PFSK-1 (cell line): ENCODE measurements at regions not wholly inside any gene's neighbourhood (a gene's known extent, or its start where the extent isn't known, plus 50 kb on each side); places are given as distances from the start of the nearest gene placed in this dataset.

Experiments
- FOXP2 ChIP-seq: optimal IDR thresholded peaks from 2 replicates; pipeline ENCODE3; 2011; ENCODE audit warnings: borderline replicate concordance, control low read depth, inconsistent platforms; ENCODE audit not compliant: insufficient read depth; ENCODE audit errors: extremely low read length, extremely low read depth
- POLR2AphosphoS5 ChIP-seq: IDR thresholded peaks from 2 replicates; pipeline ENCODE4 v1.6.1; 2012; ENCODE audit warnings: low read depth, mild to moderate bottlenecking, control low read depth, low read length, moderate library complexity
- SIN3A ChIP-seq: IDR thresholded peaks from 2 replicates; pipeline ENCODE4 v1.6.1; 2012; ENCODE audit warnings: mild to moderate bottlenecking, low read length, moderate library complexity, borderline replicate concordance; ENCODE audit not compliant: insufficient read depth
- TAF1 ChIP-seq: IDR thresholded peaks from 2 replicates; pipeline ENCODE4 v1.6.1; 2012; ENCODE audit warnings: low read length, control low read depth, borderline replicate concordance; ENCODE audit not compliant: insufficient read depth
- TF ChIP-seq, protein P1 (sequence below), 2 experiments: IDR thresholded peaks; 2 replicates each; pipeline versions ENCODE4 v1.6.1 to v1.8.0; 2011 to 2012; ENCODE audit warnings: low read depth in 2 of 2, low read length in 2 of 2, control low read depth in 1 of 2, inconsistent platforms in 1 of 2, mild to moderate bottlenecking in 1 of 2, moderate library complexity in 1 of 2; ENCODE audit not compliant: insufficient read depth in 1 of 2

- TF ChIP-seq FOXP2, result no peak
- TF ChIP-seq TAF1, result no peak
- TF ChIP-seq, protein P1, sequence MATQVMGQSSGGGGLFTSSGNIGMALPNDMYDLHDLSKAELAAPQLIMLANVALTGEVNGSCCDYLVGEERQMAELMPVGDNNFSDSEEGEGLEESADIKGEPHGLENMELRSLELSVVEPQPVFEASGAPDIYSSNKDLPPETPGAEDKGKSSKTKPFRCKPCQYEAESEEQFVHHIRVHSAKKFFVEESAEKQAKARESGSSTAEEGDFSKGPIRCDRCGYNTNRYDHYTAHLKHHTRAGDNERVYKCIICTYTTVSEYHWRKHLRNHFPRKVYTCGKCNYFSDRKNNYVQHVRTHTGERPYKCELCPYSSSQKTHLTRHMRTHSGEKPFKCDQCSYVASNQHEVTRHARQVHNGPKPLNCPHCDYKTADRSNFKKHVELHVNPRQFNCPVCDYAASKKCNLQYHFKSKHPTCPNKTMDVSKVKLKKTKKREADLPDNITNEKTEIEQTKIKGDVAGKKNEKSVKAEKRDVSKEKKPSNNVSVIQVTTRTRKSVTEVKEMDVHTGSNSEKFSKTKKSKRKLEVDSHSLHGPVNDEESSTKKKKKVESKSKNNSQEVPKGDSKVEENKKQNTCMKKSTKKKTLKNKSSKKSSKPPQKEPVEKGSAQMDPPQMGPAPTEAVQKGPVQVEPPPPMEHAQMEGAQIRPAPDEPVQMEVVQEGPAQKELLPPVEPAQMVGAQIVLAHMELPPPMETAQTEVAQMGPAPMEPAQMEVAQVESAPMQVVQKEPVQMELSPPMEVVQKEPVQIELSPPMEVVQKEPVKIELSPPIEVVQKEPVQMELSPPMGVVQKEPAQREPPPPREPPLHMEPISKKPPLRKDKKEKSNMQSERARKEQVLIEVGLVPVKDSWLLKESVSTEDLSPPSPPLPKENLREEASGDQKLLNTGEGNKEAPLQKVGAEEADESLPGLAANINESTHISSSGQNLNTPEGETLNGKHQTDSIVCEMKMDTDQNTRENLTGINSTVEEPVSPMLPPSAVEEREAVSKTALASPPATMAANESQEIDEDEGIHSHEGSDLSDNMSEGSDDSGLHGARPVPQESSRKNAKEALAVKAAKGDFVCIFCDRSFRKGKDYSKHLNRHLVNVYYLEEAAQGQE (IDR thresholded peaks at IDR 0.05; ENCODE audit: insufficient read depth in 1 of 2, low read depth in 2 of 2, low read length in 2 of 2), result no peak
- TF ChIP-seq SIN3A, result no peak
- TF ChIP-seq POLR2AphosphoS5, result no peak
Observed at GRCh38 chr5:73352243-73352642, 96.3 kb downstream of the FOXD1 start.

DNA sequence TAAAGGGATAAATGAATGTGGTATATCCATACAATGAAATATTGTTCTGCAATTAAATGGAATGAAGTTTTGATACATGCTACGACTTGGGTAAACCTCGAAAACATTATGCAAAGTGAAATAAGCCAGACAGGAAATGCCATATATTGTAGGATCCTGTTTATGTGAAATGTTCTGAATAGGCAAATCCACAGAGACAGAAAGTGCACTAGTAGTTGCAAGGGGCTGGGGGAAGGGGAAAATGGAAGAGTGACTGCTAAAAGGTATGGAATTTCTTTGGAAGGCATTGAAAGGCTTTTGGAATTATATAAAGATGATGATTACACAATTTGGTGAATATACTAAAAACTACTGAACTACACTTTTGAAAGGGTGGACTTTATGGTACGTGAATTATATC lies 97.0 kb downstream of the FOXD1 start:
- TF ChIP-seq TAF1, result no peak
- TF ChIP-seq SIN3A, result no peak
- TF ChIP-seq, protein P1 (IDR thresholded peaks at IDR 0.05; ENCODE audit: insufficient read depth in 1 of 2, low read depth in 2 of 2, low read length in 2 of 2), result no peak
- TF ChIP-seq POLR2AphosphoS5, result no peak
- TF ChIP-seq FOXP2, result no peak

DNA sequence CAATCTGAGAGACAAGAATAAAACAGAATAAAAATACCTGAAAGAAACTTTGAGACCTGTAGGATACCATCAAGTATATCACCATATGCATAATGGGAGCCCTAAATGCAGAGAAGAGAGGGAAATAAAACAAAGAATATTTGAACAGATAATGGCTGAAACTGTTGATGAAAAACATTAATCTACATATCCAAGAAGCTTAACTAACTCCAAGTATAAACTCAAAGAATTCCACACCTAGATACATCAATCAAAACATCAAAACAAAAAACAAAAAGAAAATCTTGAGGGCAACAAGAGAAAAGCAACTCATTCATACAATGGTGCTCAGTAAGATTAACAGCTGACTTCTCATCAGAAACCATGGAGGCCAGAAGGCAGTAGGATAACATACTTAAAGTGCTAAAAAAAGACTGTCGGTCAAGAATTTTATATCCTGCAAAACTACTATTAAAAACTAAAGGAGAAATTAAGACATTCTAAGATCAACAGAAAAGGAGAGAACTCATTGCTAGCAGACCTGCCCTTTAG lies 101.6 kb downstream of the FOXD1 start:
- TF ChIP-seq FOXP2 (no peak), SIN3A (no peak), POLR2AphosphoS5 (no peak), TAF1 (no peak)
- TF ChIP-seq, protein P1 (IDR thresholded peaks at IDR 0.05; ENCODE audit: insufficient read depth in 1 of 2, low read depth in 2 of 2, low read length in 2 of 2), result no peak

DNA sequence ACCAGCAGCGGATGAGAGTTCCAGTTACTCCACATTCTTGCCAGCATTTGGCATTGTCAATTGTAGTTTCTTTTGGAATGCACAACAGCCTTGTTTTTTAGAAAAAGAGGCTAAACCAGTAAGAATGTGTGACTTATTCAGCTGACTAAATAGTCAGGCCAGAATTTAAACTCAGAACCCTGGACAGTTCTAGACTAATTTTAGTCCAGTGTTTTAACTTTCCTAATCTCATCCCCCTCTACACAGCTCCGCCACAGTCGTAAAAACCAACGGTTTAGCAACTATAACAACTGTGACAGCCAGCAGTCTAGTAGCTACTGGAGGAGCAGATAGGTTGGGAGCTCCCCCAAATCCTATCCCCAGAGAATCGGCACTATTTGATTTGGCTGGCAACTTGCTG lies 103.7 kb downstream of the FOXD1 start:
- TF ChIP-seq, protein P1 (IDR thresholded peaks at IDR 0.05; ENCODE audit: insufficient read depth in 1 of 2, low read depth in 2 of 2, low read length in 2 of 2), result peak in 1 of 2 experiments; percentile 81; a peak in 2 of 4 replicates
- no peak for TF ChIP-seq TAF1

DNA sequence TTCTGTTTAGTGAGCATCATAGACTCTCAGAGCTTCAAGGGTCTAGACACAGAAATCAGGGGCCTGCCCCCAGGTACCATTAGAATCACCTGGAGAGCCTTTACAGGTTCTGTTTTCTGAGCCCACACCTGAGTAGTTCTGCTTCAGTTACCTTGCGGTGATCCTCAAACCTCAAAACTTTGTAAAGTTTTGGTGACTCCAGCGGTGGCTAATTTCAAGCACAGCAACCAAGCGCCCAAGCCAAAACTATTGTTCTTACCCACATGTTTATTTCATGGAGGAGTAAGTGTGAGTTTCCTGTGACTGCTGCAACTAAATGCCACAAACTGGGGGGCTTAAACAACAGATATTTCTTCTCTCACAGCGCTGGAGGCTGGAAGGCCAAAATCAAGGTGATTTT lies 108.9 kb downstream of the FOXD1 start:
- no peak for TF ChIP-seq FOXP2
- no peak for TF ChIP-seq SIN3A
